NCI-H345 treated with DMSO at 0.1 percent for 48 hours (cell line): ENCODE measurements at regions not wholly inside any gene's neighbourhood (a gene's known extent, or its start where the extent isn't known, plus 50 kb on each side); places are given as distances from the start of the nearest gene placed in this dataset.

Source experiments
- DNase-seq: peaks from one replicate; lab custom pipeline; 2025; ENCODE audit not compliant: unreplicated experiment; lab: John Stamatoyannopoulos, UW

- DNase-seq: no peak
Observed at GRCh38 chr9:82538634-82539033, 524.3 kb downstream of the RASEF start.

DNA sequence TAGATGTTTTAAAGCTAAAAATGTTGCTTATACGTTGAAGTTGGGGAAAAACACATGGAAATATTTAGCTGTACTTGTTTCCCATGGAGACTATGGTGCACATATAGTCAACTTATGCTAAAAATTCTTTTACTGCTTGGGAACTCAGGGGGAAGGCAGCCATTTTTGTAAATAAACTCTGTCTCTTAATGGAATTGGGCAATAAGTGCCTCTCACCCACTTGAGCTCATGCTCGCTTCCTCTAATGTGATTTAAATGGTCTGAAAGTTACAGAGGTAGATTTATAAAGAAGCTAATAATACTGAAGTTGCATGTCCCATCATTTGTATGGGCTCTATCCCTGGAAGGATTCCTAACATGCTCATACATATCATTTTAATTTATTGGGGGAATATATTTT is 523.8 kb downstream of the RASEF start:
- DNase-seq: no peak

GRCh38 chr9:82539856-82540579 is 522.9 kb downstream of the RASEF start:
- DNase-seq: no peak

- DNase-seq: no peak
Observed at GRCh38 chr9:82543726-82544125, 519.2 kb downstream of the RASEF start.

DNA sequence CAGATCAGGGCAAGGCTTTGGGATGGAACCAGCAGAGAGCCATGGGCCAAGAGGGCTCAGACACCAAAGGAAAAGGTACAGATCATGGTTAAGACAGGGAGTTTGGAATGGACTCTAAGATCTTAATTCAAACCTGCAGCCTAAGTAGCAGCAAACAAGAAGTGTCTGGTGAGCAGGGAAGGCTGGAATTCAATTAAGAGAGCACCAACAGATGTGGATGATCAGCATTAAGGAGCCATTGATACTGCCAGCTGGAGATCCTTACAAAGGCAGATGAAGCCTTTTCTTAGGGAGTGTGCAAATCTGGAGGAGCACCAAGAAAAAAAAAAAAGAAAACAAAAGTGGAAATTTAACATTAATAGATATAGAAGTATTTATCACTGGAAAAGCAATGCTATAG is 516.8 kb downstream of the RASEF start:
- no peak for DNase-seq

- no peak for DNase-seq
Observed at GRCh38 chr9:82547995-82548394, 514.9 kb downstream of the RASEF start.

DNA sequence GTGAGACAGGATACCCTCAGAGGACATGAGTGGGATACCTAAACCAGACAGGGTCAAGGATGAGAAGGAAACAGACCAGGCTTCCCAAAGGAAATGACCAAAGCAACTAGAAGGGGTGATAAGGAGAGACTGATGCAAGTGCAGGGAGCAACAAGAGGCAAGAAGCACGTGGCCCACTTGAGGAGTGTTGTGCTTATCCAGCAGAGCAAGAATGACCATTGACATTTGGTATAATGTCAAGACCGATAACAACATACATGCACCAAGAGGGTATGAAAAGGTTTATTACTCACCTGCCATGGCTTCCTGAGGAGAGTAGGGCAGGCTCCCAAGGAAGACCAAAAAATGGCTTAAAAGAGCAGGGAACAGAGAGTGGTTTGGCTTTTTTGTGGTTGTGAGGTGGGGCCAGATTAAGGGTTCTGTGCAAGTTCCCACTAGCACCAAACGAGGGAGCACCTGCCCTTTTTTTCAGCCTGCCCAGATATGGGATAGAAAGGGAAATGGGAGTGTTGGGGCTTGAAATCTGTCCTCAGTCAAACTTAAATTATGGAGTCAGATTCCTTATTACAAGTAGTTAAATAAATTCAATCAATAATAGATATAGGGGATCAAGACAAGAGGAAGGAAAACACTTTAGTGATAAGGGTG is 513.6 kb downstream of the RASEF start:
- DNase-seq: no peak

DNA sequence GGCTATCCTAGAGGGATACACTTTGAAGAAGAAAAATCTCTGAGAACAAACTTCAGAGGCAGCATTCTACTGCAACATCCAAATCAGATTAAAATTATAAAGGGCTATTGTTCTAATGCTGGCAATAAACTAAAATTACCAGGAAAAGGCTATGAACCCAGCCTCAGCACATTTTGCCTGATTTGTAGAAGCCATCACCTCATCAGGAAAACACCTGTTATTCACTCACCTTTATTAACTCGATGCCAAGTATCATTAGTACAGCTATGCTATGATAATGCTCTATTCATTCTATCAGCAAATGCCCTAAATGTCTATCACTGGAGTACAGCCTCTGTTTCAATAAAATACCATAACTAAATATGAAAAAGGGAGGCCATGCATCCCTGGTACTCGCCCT is 510.2 kb downstream of the RASEF start:
- no peak for DNase-seq

- no peak for DNase-seq
Observed at GRCh38 chr9:82553654-82554366, 509.1 kb downstream of the RASEF start.

DNA sequence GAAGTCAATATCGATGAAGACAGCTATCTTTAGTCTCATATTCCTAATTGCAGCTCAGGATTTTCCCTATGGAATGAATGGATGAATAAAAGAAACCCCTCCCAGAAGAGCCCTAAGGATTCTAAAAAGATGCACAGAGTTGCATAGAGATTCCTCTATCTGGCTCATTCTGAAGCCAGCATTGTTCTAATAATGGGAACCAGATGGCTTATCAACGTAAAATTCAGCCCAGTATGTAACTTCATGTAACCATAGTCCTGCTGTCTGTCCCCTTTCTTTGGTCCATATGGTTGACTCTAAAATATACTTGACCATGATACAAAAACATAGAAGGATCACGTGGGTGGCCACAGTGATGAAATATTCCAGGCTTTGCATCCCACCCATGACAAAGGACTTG is 508.6 kb downstream of the RASEF start:
- no peak for DNase-seq

DNA sequence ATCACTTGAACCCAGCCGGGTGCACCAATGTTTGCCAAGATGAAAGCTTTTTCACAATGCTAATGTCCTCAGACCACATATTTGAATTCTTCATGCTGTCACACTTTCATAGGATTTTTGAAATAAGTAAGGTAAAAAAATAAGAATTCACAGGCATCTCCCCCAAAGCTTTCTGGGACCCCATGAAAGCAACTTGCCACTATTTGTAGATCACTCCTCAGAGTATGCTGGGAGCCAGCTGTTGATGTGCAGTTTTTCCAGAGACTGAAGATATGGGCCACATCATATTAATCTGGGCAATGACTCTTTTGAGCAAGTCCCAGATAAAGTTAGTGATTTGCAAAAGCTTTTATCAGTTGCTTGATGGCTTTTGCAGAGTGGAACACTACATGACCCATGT is 507.9 kb downstream of the RASEF start:
- no peak for DNase-seq

GRCh38 chr9:82555431-82556051 is 507.4 kb downstream of the RASEF start:
- no peak for DNase-seq

DNA sequence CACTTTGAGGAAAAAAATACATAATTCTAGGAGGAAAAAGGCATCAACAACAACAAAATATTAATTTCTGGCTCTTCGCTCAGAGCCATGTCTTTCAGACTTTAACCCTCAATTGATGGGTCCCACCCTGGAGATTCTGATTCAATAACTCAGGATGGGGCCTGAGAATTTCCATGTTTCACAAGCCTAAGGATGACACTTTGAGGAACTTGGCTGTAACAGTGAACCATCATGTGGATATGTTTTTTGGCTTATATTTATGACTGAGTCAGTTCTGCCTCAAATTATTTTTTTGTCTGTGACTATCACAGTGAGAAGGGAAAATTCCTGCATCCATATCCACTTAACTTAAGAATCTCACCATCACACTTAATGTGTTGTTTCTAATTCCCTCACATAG is 504.6 kb downstream of the RASEF start:
- DNase-seq: no peak

- no peak for DNase-seq
Observed at GRCh38 chr9:82558855-82559630, 503.9 kb downstream of the RASEF start.

- no peak for DNase-seq
Observed at GRCh38 chr9:82560036-82560435, 502.9 kb downstream of the RASEF start.

- peak; percentile 5 for DNase-seq
Observed at GRCh38 chr9:82560457-82560904, 502.5 kb downstream of the RASEF start.

GRCh38 chr9:82563094-82563493 is 499.8 kb downstream of the RASEF start:
- DNase-seq: no peak

- no peak for DNase-seq
Observed at GRCh38 chr9:82563841-82564240, 499.1 kb downstream of the RASEF start.

DNA sequence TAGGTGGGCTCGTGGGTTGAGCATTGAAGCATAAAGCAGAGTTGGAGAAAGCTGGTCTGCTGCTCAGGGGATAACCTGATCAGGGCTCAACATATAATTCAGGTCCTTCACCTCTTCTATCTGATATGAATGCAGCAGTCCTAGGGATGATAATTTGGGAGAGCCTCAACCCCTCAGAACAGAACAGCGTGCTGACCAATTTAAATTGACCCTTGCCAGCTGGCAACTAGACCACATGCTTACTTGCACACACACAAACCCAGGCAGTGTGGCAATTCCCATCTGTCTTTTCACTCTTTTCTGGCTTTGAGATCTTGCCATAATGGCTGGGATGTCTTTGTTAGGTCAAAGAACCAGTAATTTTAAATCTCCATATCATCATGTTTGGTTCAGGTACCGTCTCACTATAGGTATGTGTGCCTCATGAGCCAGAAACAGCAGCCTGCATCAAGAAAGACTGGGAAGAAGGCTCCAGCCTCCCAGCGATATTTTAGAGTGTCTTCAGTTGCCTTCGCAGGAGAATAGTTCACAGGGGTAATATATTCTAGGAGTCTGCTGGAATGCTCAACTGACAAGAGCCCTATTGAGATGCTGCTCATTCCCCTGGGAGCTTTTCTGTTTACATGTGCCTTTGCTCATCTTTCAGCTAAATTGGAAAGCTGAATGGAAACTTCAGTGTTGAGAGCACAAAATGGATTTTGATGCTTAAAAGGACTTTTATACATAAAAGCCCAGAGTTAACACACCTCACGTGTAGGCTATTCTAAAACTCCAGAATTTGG is 497.6 kb downstream of the RASEF start:
- no peak for DNase-seq

DNA sequence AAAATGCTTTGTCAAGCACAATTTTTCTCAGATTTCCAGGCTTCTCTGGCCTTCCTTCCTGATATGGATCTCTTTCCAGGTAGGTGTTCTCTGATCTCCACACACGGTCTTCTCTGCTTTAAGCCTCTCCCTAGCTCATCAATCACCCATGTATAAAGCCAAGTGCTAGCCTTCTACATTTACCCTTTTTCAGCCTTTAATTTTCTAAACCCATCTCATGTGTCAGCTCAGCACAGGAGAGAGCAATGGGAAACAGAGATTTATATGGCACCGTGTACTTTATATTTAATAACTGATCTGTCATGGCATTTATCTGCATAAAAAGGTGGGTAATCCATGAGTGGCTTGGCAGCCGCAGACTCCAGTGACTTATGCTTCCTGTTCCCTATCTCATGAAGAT is 495.0 kb downstream of the RASEF start:
- no peak for DNase-seq
